K562 (cell line): ENCODE measurements at regions not wholly inside any gene's neighbourhood (a gene's known extent, or its start where the extent isn't known, plus 50 kb on each side); places are given as distances from the start of the nearest gene placed in this dataset.

Source experiments
- ATAC-seq: fragments of 200-7000 bp; cut with Tn5 transposase; 3 replicates; pipeline ENCODE4 v1.9.1; 2020; ENCODE audit warnings: moderate library complexity
- BruUV-seq: library from RNA; stranded (reverse); fragments of 400-500 nt; replicated peaks from 2 replicates; lab custom pipeline; 2021; lab: Mats Ljungman, UMichigan
- CTCF ChIA-PET: fragments of 300-600 bp; formaldehyde crosslinking; extraction: SDS; loops from one replicate; lab custom pipeline; 2021; ENCODE audit warnings: low intra/inter-chr PET ratio; lab: Yijun Ruan, JAX
- POLR2A ChIA-PET: fragments of 300-600, 350-650 bp; sonication (Branson Sonifier 250); formaldehyde crosslinking; extraction: SDS; loops from one replicate; lab custom pipeline; 2021; ENCODE audit warnings: antibody characterized with exemption, inconsistent platforms; lab: Yijun Ruan, JAX
- DNase-seq, 4 experiments: peaks; one replicate each; pipeline versions ENCODE4 v3.0.0 to v3.0.0-alpha.2; 2011 to 2018; ENCODE audit warnings: low spot score in 3 of 4, mixed read lengths in 3 of 4; ENCODE audit errors: extremely low read depth in 1 of 4
- FAIRE-seq: peaks from 2 replicates; lab custom pipeline; 2011; peaks lifted over from hg19 to GRCh38; lab: Jason Lieb, UNC
- H2AFZ ChIP-seq: 2 replicates; pipeline ENCODE4 v1.6.0; 2011; ENCODE audit warnings: low read depth, low read length, control low read depth, inconsistent platforms
- H3K27ac ChIP-seq: fragments of 200-600 bp; 3 replicates; pipeline ENCODE4 v1.8.0; 2011; ENCODE audit warnings: low read depth, mild to moderate bottlenecking, control low read depth, inconsistent platforms, low read length, moderate library complexity, mixed read lengths; ENCODE audit errors: extremely low read depth
- H3K27me3 ChIP-seq, 2 experiments: fragments of 300-600 bp in 1 of 2; 2 replicates in 1 of 2; 3 replicates in 1 of 2; pipeline versions ENCODE4 v1.6.0 to v1.8.0; 2011; ENCODE audit warnings: inconsistent platforms in 2 of 2, low read length in 2 of 2, mild to moderate bottlenecking in 1 of 2, mixed read lengths in 1 of 2, moderate library complexity in 1 of 2; ENCODE audit not compliant: control insufficient read depth in 2 of 2, insufficient read depth in 2 of 2
- H3K36me3 ChIP-seq: fragments of 300-600 bp; 3 replicates; pipeline ENCODE4 v1.8.0; 2011; ENCODE audit warnings: mild to moderate bottlenecking, low read length, inconsistent platforms; ENCODE audit not compliant: control insufficient read depth, insufficient read depth
- H3K4me1 ChIP-seq, 2 experiments: fragments of 200-600 bp in 1 of 2; replicated peaks in 1 of 2; 2 replicates in 1 of 2; 3 replicates in 1 of 2; pipeline versions ENCODE4 v1.5.1 to v1.8.0; 2011; ENCODE audit warnings: inconsistent platforms in 2 of 2, low read length in 2 of 2, mild to moderate bottlenecking in 1 of 2, mixed read lengths in 1 of 2, moderate library complexity in 1 of 2; ENCODE audit not compliant: control insufficient read depth in 2 of 2, insufficient read depth in 2 of 2
- H3K4me2 ChIP-seq: 2 replicates; pipeline ENCODE4 v1.6.1; 2011; ENCODE audit warnings: low read length, control low read depth, inconsistent platforms, mixed read lengths; ENCODE audit not compliant: insufficient read depth
- H3K4me3 ChIP-seq: fragments of 200-600 bp; sonication (generic), shearing (Covaris generic); 2 replicates; pipeline ENCODE4 v1.5.1; 2016; ENCODE audit warnings: control low read depth, inconsistent platforms
- H3K79me2 ChIP-seq: fragments of 200-600 bp; 3 replicates; pipeline ENCODE4 v1.8.0; 2011; ENCODE audit warnings: low read length, inconsistent platforms; ENCODE audit not compliant: control insufficient read depth, insufficient read depth
- H3K9ac ChIP-seq, 2 experiments: 2 replicates each; pipeline versions ENCODE4 v1.6.0 to v1.6.1; 2011; ENCODE audit warnings: low read depth in 2 of 2, low read length in 2 of 2, control low read depth in 1 of 2, inconsistent platforms in 1 of 2, mild to moderate bottlenecking in 1 of 2, mixed read lengths in 1 of 2; ENCODE audit not compliant: insufficient read depth in 1 of 2
- H3K9me1 ChIP-seq: one replicate; pipeline ENCODE4 v1.6.0; 2011; ENCODE audit warnings: inconsistent platforms, mild to moderate bottlenecking, low read length, moderate library complexity; ENCODE audit not compliant: control insufficient read depth, insufficient read depth
- H3K9me3 ChIP-seq: replicated peaks from 2 replicates; pipeline ENCODE4 v1.5.1; 2011; ENCODE audit warnings: low read depth, low read length, inconsistent platforms; ENCODE audit not compliant: control insufficient read depth, insufficient read depth
- H4K20me1 ChIP-seq: replicated peaks from 2 replicates; pipeline ENCODE4 v1.6.1; 2011; ENCODE audit warnings: low read length, inconsistent platforms, mixed read lengths; ENCODE audit not compliant: control insufficient read depth, insufficient read depth
- GABPB2 ChIP-seq: fragments of 250-450 bp; sonication (Bioruptor Pico); conservative IDR thresholded peaks from 2 replicates; pipeline ENCODE4 v1.5.1; 2021; ENCODE audit warnings: mild to moderate bottlenecking
- MAZ ChIP-seq, 2 experiments: fragments of 450-650 bp in 1 of 2; sonication (generic) in 1 of 2; formaldehyde crosslinking; IDR thresholded peaks in 1 of 2; conservative IDR thresholded peaks in 1 of 2; 2 replicates each; pipeline versions ENCODE4 v1.4.0 to v1.5.0; 2020; ENCODE audit warnings: mild to moderate bottlenecking in 1 of 2, missing genetic modification reagents in 1 of 2
- WGBS: fragments of 100-300 bp; shearing (Covaris generic); methylation state at CpG from one replicate; pipeline ENCODE4 v1.1.6; 2016; ENCODE audit warnings: low coverage, mixed read lengths; ENCODE audit not compliant: insufficient coverage; ENCODE audit errors: missing lambda C conversion rate; 5-methylcytosine and 5-hydroxymethylcytosine counted together
- in situ Hi-C: fragments of 300-500 bp; cut with MboI; formaldehyde crosslinking; loops from 4 replicates; pipeline ENCODE4 v1.15.0; 2018; ENCODE audit warnings: inconsistent platforms, mixed read lengths
- intact Hi-C: fragments of 100-400 bp; cut with micrococcal nuclease; formaldehyde crosslinking; loops from 2 replicates; pipeline ENCODE4 v1.14.2; 2022
- TF ChIP-seq, protein P1 (sequence below): fragments of 250-450 bp; sonication (Bioruptor Pico); IDR thresholded peaks from 2 replicates; pipeline ENCODE4 v1.8.0; 2021; ENCODE audit warnings: mild to moderate bottlenecking, moderate library complexity

DNA sequence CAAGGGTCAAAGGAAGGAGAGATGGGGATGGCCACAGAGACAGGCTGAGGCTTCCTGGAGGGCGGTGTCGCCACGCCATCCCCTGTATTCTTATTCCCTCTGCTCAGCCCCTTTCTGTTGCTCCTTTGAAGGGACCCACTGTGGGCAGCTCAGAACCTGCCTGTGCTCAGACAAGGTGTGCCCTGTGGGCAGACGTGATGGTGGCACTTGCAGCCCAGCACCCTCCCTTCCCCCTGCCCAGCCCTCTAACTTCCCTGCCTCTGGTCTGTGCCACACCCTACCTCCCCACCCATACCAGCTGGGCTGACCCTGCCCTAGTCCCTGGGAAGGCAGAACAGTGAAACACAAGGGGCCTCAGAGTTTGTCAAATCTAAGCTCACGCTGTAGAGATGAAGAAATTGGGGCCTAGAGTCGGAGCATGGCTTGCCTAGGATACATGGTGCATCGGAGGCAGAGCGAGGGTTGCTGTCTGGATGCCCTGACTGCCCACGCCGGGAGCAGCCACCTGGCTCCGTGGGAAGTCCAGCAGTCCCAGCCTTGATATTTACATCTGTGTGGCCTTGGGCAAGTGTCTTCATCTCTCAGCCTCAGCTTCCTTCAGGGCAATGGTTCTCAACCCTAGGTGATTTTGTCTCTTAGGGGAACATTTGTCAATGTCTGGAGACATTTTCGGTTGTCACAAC, 68.6 kb upstream of the RUNX3 start:
- POLR2A ChIA-PET: interaction anchor here (0.7 to 1.2 kb wide), 3 partner anchors 8 to 680 kb away, joined by 3 read pairs; no protein-coding TSS in a partner anchor
- in situ Hi-C loops: no loop called here
- Histone ChIP-seq H3K36me3 (no peaks in the 10 kb centered on the region), H3K79me2 (no peaks in the 10 kb centered on the region), H2AFZ (no peak overlapping the region), H3K4me1 (no peaks in the 10 kb centered on the region), H3K27ac (no peak overlapping the region), H3K9ac (no peak overlapping the region), H3K27me3 (peaks cover 19 to 56% of the 10 kb centered on the region in 2 experiments; a peak in 4 of 5 replicates), H3K4me3 (no peak overlapping the region), H3K4me2 (no peak overlapping the region), H4K20me1 (peaks cover 4% of the 10 kb centered on the region; the same call in 1 of the 2 replicates), H3K9me3 (no peaks in the 10 kb centered on the region), H3K9me1 (no peaks in the 10 kb centered on the region)
- no TSS peak for BruUV-seq
- DNase-seq: no peak
- 9% methylated on average over 12 of the region's 12 CpGs for WGBS
- intact Hi-C loops: no loop called here
- no peak for ATAC-seq
- TF ChIP-seq, protein P1, sequence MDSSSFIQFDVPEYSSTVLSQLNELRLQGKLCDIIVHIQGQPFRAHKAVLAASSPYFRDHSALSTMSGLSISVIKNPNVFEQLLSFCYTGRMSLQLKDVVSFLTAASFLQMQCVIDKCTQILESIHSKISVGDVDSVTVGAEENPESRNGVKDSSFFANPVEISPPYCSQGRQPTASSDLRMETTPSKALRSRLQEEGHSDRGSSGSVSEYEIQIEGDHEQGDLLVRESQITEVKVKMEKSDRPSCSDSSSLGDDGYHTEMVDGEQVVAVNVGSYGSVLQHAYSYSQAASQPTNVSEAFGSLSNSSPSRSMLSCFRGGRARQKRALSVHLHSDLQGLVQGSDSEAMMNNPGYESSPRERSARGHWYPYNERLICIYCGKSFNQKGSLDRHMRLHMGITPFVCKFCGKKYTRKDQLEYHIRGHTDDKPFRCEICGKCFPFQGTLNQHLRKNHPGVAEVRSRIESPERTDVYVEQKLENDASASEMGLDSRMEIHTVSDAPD (CRISPR knock-in tag): no peak
- TF ChIP-seq MAZ (CRISPR knock-in tag; conservative IDR thresholded peaks at IDR 0.05 in 1 of 2, IDR thresholded peaks at IDR 0.05 in 1 of 2) (no peak), GABPB2 (no peak)
- CTCF ChIA-PET: no interaction called here
- no peak for FAIRE-seq
